ENCODE measurements at regions not wholly inside any gene's neighbourhood (a gene's known extent, or its start where the extent isn't known, plus 50 kb on each side); places are given as distances from the start of the nearest gene placed in this dataset.

DNA sequence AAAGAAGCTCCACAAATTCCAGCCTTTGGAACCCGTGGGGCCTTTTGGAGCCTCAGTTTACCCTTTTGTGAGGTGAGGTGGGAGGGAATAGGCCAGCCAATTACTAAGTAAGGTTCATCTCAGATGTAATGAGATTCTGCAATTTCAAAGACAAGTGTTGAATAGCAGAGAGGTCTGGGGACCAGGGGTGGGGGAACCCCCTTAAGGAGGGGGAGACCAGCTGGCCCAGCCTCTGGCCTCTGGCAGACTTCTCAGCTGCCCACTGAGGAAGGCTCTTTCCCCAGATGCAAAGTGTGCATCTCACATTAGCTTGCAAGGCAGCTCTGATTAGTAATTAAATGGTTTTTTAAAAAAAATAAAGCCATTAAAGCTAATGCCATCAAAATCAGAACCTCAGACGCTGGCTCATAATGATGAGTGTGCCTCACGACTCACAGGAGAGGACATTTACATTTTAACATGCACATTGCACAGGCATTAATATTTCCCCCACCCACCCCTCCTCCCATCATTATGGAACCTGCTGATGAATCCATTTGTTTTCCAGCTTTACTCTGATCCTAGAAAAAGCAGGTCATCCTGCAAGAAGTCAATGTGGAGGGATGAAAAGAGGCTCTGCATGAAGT, 176.7 kb upstream of the TLE3 start:
- intact Hi-C loops (cut with micrococcal nuclease; ENCODE audit: unreplicated experiment): no loop called here
- no peak for ATAC-seq
- BruUV-seq (replicated peaks): no TSS peak
- H3K4me3 ChIP-seq: no peak overlapping the region
- H3K9me3 ChIP-seq (replicated peaks; ENCODE audit: control insufficient read depth, insufficient read depth, low read length): no peaks in the 10 kb centered on the region
- DNase-seq (ENCODE audit: low read depth, low spot score): no peak
- H4K20me1 ChIP-seq (ENCODE audit: control insufficient read depth, insufficient read depth): no peaks in the 10 kb centered on the region
- ChIA-PET SMC1A (ENCODE audit: uncharacterized antibody, unreplicated experiment) (interaction anchor here (1.0 to 1.1 kb wide), 3 partner anchors 12 to 218 kb away, joined by 3 read pairs; no protein-coding TSS in a partner anchor), POLR2A (no interaction called here), CTCF (interaction anchor here (0.7 kb wide), 1 partner anchor 193 kb away, joined by 3 read pairs; no protein-coding TSS in a partner anchor), RAD21 (ENCODE audit: unreplicated experiment) (interaction anchor here (0.6 kb wide), 1 partner anchor 928 kb away, joined by 3 read pairs; no protein-coding TSS in a partner anchor)
- H3K27me3 ChIP-seq (replicated peaks in 1 of 2; ENCODE audit: control insufficient read depth in 2 of 2, insufficient read depth in 2 of 2, low read length in 1 of 2): no peaks in the 10 kb centered on the region; a peak in 1 of 4 replicates
- 28% methylated on average over 3 of the region's 3 CpGs for WGBS (ENCODE audit: insufficient coverage, insufficient replicate concordance, low lambda C conversion rate, missing lambda C conversion rate)
- TF ChIP-seq CHD4 (IDR thresholded peaks at IDR 0.05) (no peak), ZBTB11 (CRISPR knock-in tag; IDR thresholded peaks at IDR 0.05) (no peak), GABPA (IDR thresholded peaks at IDR 0.05; ENCODE audit: low read depth) (no peak), E2F4 (IDR thresholded peaks at IDR 0.05; ENCODE audit: low read depth, low read length) (no peak), ZNF274 (IDR thresholded peaks at IDR 0.05; ENCODE audit: insufficient read depth, insufficient read length) (no peak), HCFC1 (IDR thresholded peaks at IDR 0.05; ENCODE audit: low read length) (no peak), JUND (IDR thresholded peaks at IDR 0.05; ENCODE audit: low read depth, low read length) (no peak), ZNF217 (IDR thresholded peaks at IDR 0.05) (no peak), FOS (IDR thresholded peaks at IDR 0.05; ENCODE audit: borderline replicate concordance, extremely low read depth, insufficient read length) (no peak), SIN3A (IDR thresholded peaks at IDR 0.05; ENCODE audit: low read depth, low read length) (no peak), ETV6 (conservative IDR thresholded peaks at IDR 0.05 in 1 of 2, IDR thresholded peaks at IDR 0.05 in 1 of 2; ENCODE audit: borderline replicate concordance in 1 of 2, low read depth in 1 of 2) (no peak)
- TF ChIP-seq, protein P1, sequence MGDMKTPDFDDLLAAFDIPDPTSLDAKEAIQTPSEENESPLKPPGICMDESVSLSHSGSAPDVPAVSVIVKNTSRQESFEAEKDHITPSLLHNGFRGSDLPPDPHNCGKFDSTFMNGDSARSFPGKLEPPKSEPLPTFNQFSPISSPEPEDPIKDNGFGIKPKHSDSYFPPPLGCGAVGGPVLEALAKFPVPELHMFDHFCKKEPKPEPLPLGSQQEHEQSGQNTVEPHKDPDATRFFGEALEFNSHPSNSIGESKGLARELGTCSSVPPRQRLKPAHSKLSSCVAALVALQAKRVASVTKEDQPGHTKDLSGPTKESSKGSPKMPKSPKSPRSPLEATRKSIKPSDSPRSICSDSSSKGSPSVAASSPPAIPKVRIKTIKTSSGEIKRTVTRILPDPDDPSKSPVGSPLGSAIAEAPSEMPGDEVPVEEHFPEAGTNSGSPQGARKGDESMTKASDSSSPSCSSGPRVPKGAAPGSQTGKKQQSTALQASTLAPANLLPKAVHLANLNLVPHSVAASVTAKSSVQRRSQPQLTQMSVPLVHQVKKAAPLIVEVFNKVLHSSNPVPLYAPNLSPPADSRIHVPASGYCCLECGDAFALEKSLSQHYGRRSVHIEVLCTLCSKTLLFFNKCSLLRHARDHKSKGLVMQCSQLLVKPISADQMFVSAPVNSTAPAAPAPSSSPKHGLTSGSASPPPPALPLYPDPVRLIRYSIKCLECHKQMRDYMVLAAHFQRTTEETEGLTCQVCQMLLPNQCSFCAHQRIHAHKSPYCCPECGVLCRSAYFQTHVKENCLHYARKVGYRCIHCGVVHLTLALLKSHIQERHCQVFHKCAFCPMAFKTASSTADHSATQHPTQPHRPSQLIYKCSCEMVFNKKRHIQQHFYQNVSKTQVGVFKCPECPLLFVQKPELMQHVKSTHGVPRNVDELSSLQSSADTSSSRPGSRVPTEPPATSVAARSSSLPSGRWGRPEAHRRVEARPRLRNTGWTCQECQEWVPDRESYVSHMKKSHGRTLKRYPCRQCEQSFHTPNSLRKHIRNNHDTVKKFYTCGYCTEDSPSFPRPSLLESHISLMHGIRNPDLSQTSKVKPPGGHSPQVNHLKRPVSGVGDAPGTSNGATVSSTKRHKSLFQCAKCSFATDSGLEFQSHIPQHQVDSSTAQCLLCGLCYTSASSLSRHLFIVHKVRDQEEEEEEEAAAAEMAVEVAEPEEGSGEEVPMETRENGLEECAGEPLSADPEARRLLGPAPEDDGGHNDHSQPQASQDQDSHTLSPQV (IDR thresholded peaks at IDR 0.05): no peak
- H3K4me1 ChIP-seq (ENCODE audit: control insufficient read depth, insufficient read depth, low read length): 0 out of 2 replicates have a peak, but pooled peaks cover 3% of the 10 kb centered on the region
- no peak overlapping the region for H3K4me2 ChIP-seq (ENCODE audit: control insufficient read depth, insufficient read depth)
- in situ Hi-C loops (cut with MboI): no loop called here
- H3K79me2 ChIP-seq (ENCODE audit: control insufficient read depth, insufficient read depth, low read length): no peaks in the 10 kb centered on the region
- FAIRE-seq: no peak
- H3K27ac ChIP-seq (ENCODE audit: control insufficient read depth, insufficient read depth): no peak overlapping the region
- H2AFZ ChIP-seq (ENCODE audit: control insufficient read depth, low read depth, low read length): no peak overlapping the region
- H3K9ac ChIP-seq (ENCODE audit: control insufficient read depth, insufficient read depth, low read length): no peak overlapping the region
- no peaks in the 10 kb centered on the region for H3K36me3 ChIP-seq (ENCODE audit: control insufficient read depth in 2 of 2, insufficient read depth in 2 of 2, low read length in 1 of 2)
